Natural killer cell (primary cell): ENCODE measurements at regions not wholly inside any gene's neighbourhood (a gene's known extent, or its start where the extent isn't known, plus 50 kb on each side); places are given as distances from the start of the nearest gene placed in this dataset.

Experiments used
- ATAC-seq, 3 donors: fragments of 150-1000 bp in 2 of 3; fragments of 200-7000 bp in 1 of 3; cut with Tn5 transposase; 1 replicate in 1 of 3; 2 replicates in 2 of 3; pipeline ENCODE4 v1.10.0; 2021; ENCODE audit warnings: mild to moderate bottlenecking in 2 of 3, moderate library complexity in 2 of 3
- DNase-seq, 2 donors: peaks; one replicate each; pipeline versions ENCODE4 v3.0.0 to v3.0.0-alpha.2; 2013 to 2021; ENCODE audit warnings: mixed read lengths in 1 of 2
- H3K27ac ChIP-seq: one replicate; pipeline ENCODE4 v1.5.1; 2013; ENCODE audit warnings: mild to moderate bottlenecking, low read length
- H3K27me3 ChIP-seq: one replicate; pipeline ENCODE4 v1.6.1; 2013; ENCODE audit warnings: low read length; ENCODE audit not compliant: control insufficient read depth, insufficient read depth
- H3K36me3 ChIP-seq: one replicate; pipeline ENCODE4 v1.6.1; 2013; ENCODE audit warnings: low read length; ENCODE audit not compliant: control insufficient read depth, insufficient read depth
- H3K4me1 ChIP-seq: one replicate; pipeline ENCODE4 v1.6.1; 2013; ENCODE audit warnings: low read length; ENCODE audit not compliant: control insufficient read depth, insufficient read depth
- H3K4me3 ChIP-seq: one replicate; pipeline ENCODE4 v1.5.1; 2013; ENCODE audit warnings: low read length
- H3K9me3 ChIP-seq: one replicate; pipeline ENCODE4 v1.6.1; 2013; ENCODE audit warnings: low read length; ENCODE audit not compliant: control insufficient read depth, insufficient read depth
- H3K27ac Mint-ChIP-seq, 2 donors: one replicate each; pipeline ENCODE4 v1.8.0; 2022; ENCODE audit warnings: mild to moderate bottlenecking in 2 of 2, mixed read lengths in 2 of 2, moderate library complexity in 1 of 2
- H3K27me3 Mint-ChIP-seq, 2 donors: one replicate each; pipeline ENCODE4 v1.8.0; 2022; ENCODE audit warnings: low read depth in 2 of 2, mixed read lengths in 2 of 2
- H3K36me3 Mint-ChIP-seq: one replicate; pipeline ENCODE4 v1.8.0; 2022; ENCODE audit warnings: mixed read lengths
- H3K4me1 Mint-ChIP-seq, 2 donors: one replicate each; pipeline ENCODE4 v1.8.0; 2022; ENCODE audit warnings: mixed read lengths in 2 of 2
- H3K4me3 Mint-ChIP-seq: one replicate; pipeline ENCODE4 v1.8.0; 2022; ENCODE audit warnings: mild to moderate bottlenecking, moderate library complexity, mixed read lengths
- H3K9me3 Mint-ChIP-seq, 2 donors: one replicate each; pipeline ENCODE4 v1.8.0; 2022; ENCODE audit warnings: mixed read lengths in 2 of 2
- CTCF ChIP-seq: fragments of 200-600 bp; IDR thresholded peaks from one replicate; pipeline ENCODE4 v1.8.0; 2022; ENCODE audit warnings: antibody characterized with exemption
- WGBS: methylation state at CpG from one replicate; pipeline ENCODE4 v1.1.7; 2013; ENCODE audit warnings: missing lambda C conversion rate; ENCODE audit not compliant: insufficient coverage; 5-methylcytosine and 5-hydroxymethylcytosine counted together
- intact Hi-C: fragments of 100-400 bp; cut with micrococcal nuclease; formaldehyde crosslinking; loops from one replicate; pipeline ENCODE4 v1.14.2; 2022

GRCh38 chr18:30254331-30254730 lies 788.2 kb downstream of the DSC3 start:
- no peak overlapping the region for H3K4me3 Mint-ChIP-seq
- Histone ChIP-seq H3K4me1 (no peaks in the 10 kb centered on the region), H3K4me3 (no peak overlapping the region), H3K36me3 (no peaks in the 10 kb centered on the region), H3K27me3 (no peaks in the 10 kb centered on the region), H3K9me3 (no peaks in the 10 kb centered on the region), H3K27ac (no peak overlapping the region)
- H3K36me3 Mint-ChIP-seq, result peaks cover under 1% of the 10 kb centered on the region
- ATAC-seq (no peak), DNase-seq (no peak)
- TF ChIP-seq CTCF, result no peak
- no peaks in the 10 kb centered on the region for H3K4me1 Mint-ChIP-seq
- H3K27me3 Mint-ChIP-seq, result no peaks in the 10 kb centered on the region
- no peak overlapping the region for H3K27ac Mint-ChIP-seq
- WGBS, result 82% methylated on average over 2 of the region's 2 CpGs
- intact Hi-C loops, result no loop called here
- H3K9me3 Mint-ChIP-seq, result peaks cover 4 to 18% of the 10 kb centered on the region in 2 donors

- intact Hi-C loops, result no loop called here
- Mint-ChIP-seq H3K27ac (no peak overlapping the region), H3K4me3 (no peak overlapping the region), H3K4me1 (no peaks in the 10 kb centered on the region), H3K9me3 (peaks cover 6 to 12% of the 10 kb centered on the region in 2 donors), H3K27me3 (no peaks in the 10 kb centered on the region), H3K36me3 (no peaks in the 10 kb centered on the region)
- no peaks in the 10 kb centered on the region for H3K36me3 ChIP-seq
- ATAC-seq (no peak), DNase-seq (no peak)
- no peak overlapping the region for H3K27ac ChIP-seq
- no peak for TF ChIP-seq CTCF
- no peaks in the 10 kb centered on the region for H3K9me3 ChIP-seq
- no peaks in the 10 kb centered on the region for H3K27me3 ChIP-seq
- H3K4me3 ChIP-seq, result no peak overlapping the region
- no peaks in the 10 kb centered on the region for H3K4me1 ChIP-seq
Measured at GRCh38 chr18:30248056-30248455, 794.5 kb downstream of the DSC3 start.

- WGBS, result no CpG with 5 or more reads among the region's 3 CpGs
- H3K27ac Mint-ChIP-seq, result no peak overlapping the region
- no peaks in the 10 kb centered on the region for H3K36me3 Mint-ChIP-seq
- H3K9me3 Mint-ChIP-seq, result peaks cover 6 to 10% of the 10 kb centered on the region in 2 donors
- H3K9me3 ChIP-seq, result no peaks in the 10 kb centered on the region
- no peak overlapping the region for H3K4me3 Mint-ChIP-seq
- ATAC-seq (no peak), DNase-seq (no peak)
- H3K27ac ChIP-seq, result no peak overlapping the region
- intact Hi-C loops, result no loop called here
- no peaks in the 10 kb centered on the region for H3K4me1 Mint-ChIP-seq
- no peak overlapping the region for H3K4me3 ChIP-seq
- TF ChIP-seq CTCF, result no peak
- no peaks in the 10 kb centered on the region for H3K27me3 Mint-ChIP-seq
- H3K27me3 ChIP-seq, result no peaks in the 10 kb centered on the region
- H3K36me3 ChIP-seq, result no peaks in the 10 kb centered on the region
- H3K4me1 ChIP-seq, result no peaks in the 10 kb centered on the region
Measured at GRCh38 chr18:30245766-30246455, 796.6 kb downstream of the DSC3 start.

GRCh38 chr18:30234755-30235154 lies 807.8 kb downstream of the DSC3 start:
- intact Hi-C loops, result no loop called here
- ATAC-seq (no peak), DNase-seq (no peak)
- Histone ChIP-seq H3K36me3 (no peaks in the 10 kb centered on the region), H3K27me3 (no peaks in the 10 kb centered on the region), H3K27ac (no peak overlapping the region), H3K9me3 (no peaks in the 10 kb centered on the region), H3K4me1 (no peaks in the 10 kb centered on the region), H3K4me3 (no peak overlapping the region)
- no peak overlapping the region for H3K4me3 Mint-ChIP-seq
- H3K36me3 Mint-ChIP-seq, result peaks cover 9% of the 10 kb centered on the region
- no peak overlapping the region for H3K27ac Mint-ChIP-seq
- no peak for TF ChIP-seq CTCF
- no peaks in the 10 kb centered on the region for H3K4me1 Mint-ChIP-seq
- H3K9me3 Mint-ChIP-seq, result peaks cover 11 to 18% of the 10 kb centered on the region in 2 donors
- no peaks in the 10 kb centered on the region for H3K27me3 Mint-ChIP-seq
